Adipocyte (in vitro differentiated cells): ENCODE measurements at regions not wholly inside any gene's neighbourhood (a gene's known extent, or its start where the extent isn't known, plus 50 kb on each side); places are given as distances from the start of the nearest gene placed in this dataset.

Experiments
- DNase-seq: peaks from one replicate; pipeline ENCODE4 v3.0.0-alpha.2; 2015; ENCODE audit warnings: low read depth
- H3K27me3 ChIP-seq: replicated peaks from 2 replicates; pipeline ENCODE4 v1.7.0; 2013; ENCODE audit warnings: mild to moderate bottlenecking, low read length, moderate library complexity; ENCODE audit not compliant: control insufficient read depth, insufficient read depth
- H3K36me3 ChIP-seq: 2 replicates; pipeline ENCODE4 v1.7.0; 2013; ENCODE audit warnings: low read length, mild to moderate bottlenecking, moderate library complexity; ENCODE audit not compliant: control insufficient read depth, insufficient read depth, severe bottlenecking
- H3K4me1 ChIP-seq: 2 replicates; pipeline ENCODE4 v1.7.0; 2013; ENCODE audit warnings: mild to moderate bottlenecking, low read length, moderate library complexity; ENCODE audit not compliant: control insufficient read depth, insufficient read depth
- H3K4me3 ChIP-seq: 2 replicates; pipeline ENCODE4 v1.7.0; 2013; ENCODE audit warnings: mild to moderate bottlenecking, low read length, moderate library complexity
- H3K9ac ChIP-seq: 2 replicates; pipeline ENCODE4 v1.7.0; 2013; ENCODE audit warnings: mild to moderate bottlenecking, low read length, moderate library complexity
- H3K9me3 ChIP-seq: 2 replicates; pipeline ENCODE4 v1.7.0; 2013; ENCODE audit warnings: mild to moderate bottlenecking, low read length, moderate library complexity; ENCODE audit not compliant: control insufficient read depth

DNA sequence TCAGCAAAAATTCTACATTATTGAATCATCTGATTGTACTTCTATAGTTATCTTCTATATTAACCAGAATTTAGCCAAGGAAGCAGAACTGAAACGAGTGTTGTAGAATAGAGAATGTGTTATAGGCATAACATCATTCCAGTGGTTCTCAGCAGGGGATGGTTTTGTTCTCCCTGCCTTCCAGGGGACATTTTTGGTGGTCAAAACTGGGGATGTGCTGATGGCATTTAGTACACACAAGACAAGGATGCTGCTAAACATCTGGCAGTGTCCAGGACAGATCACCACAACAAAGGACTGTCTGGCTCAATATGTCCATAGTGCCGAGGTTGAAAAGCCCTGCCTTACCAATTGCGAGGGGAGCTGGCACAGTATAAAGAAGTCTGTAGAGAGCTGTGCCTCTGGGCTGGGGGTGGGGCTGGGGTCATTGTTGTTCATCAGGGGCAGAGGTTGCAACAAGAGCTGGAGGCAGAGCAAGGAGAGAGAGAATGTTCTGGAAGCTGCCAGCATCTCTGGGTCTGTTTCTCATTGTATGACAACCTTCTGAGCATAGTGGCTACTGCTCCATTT, 1472.8 kb downstream of the AACS start:
- H3K36me3 ChIP-seq: no peaks in the 10 kb centered on the region
- H3K27me3 ChIP-seq: no peaks in the 10 kb centered on the region
- no peaks in the 10 kb centered on the region for H3K9me3 ChIP-seq
- no peak overlapping the region for H3K9ac ChIP-seq
- no peak overlapping the region for H3K4me3 ChIP-seq
- no peak for DNase-seq
- no peaks in the 10 kb centered on the region for H3K4me1 ChIP-seq

DNA sequence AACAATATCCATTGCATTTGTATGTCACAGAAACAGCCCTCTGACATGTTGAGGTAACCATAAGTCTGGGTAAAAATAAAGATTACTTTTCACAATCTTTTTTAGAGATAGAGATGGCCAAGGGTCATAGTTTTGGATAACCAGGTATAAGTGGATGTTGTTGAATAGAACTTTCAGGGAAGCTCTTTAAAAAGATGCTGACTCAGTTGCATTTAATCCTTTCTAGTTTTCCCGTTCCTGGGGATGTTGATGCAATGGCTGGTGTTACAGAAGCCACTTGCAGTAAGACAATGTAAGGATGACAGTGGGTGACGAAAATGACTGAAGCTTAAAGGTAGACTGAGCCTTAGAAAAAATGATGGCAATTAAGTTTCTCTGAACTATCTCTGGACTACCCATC, 1473.7 kb downstream of the AACS start:
- H3K9ac ChIP-seq: no peak overlapping the region

DNA sequence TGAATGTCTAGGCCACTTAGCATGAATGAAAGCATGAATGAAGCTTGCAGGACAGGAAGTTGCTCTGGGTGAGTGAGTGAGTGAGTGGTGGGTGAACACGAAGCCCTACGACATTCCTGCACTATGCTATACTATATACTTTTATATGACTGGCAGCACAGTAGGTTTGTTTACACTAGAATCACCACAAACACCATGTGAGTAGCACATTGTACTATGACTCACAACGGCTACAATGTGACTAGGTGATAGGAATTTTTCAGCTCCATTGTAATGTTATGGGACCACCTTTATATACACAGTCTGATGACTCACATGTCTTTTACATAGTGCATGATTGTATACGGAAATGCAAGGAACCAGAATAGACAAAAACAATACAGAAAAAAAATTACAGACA, 1480.2 kb downstream of the AACS start:
- H3K27me3 ChIP-seq: no peaks in the 10 kb centered on the region
- no peaks in the 10 kb centered on the region for H3K4me1 ChIP-seq
- H3K36me3 ChIP-seq: no peaks in the 10 kb centered on the region
- no peak for DNase-seq
- H3K9ac ChIP-seq: no peak overlapping the region
- H3K4me3 ChIP-seq: no peak overlapping the region
- no peaks in the 10 kb centered on the region for H3K9me3 ChIP-seq

More for the DNA sequence above, 1473.7 kb downstream of the AACS start:
- H3K4me1 ChIP-seq: no peaks in the 10 kb centered on the region
- H3K27me3 ChIP-seq: no peaks in the 10 kb centered on the region
- no peaks in the 10 kb centered on the region for H3K9me3 ChIP-seq
- no peak overlapping the region for H3K4me3 ChIP-seq
- no peaks in the 10 kb centered on the region for H3K36me3 ChIP-seq
- no peak for DNase-seq

DNA sequence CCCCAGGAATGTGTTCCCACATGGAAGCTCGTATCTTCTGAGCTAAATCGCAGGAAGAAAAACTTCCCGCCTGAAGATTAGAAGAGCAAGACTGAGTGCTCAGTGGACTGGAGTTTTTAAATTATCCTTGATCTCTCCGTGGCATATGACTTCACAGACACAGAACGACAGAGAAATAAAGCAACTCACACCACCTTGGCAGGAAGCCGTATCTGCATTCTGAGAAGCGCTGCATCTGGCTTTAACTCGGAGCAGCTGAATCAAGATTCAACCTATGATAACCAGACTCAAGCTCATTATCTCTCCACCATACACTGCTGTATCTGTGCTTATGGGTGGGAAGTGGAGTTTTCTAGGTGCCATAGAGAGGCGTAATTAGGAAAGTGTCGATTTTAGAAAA, 1482.7 kb downstream of the AACS start:
- Histone ChIP-seq H3K27me3 (no peaks in the 10 kb centered on the region), H3K9ac (no peak overlapping the region), H3K9me3 (no peaks in the 10 kb centered on the region), H3K4me3 (no peak overlapping the region), H3K36me3 (no peaks in the 10 kb centered on the region), H3K4me1 (no peaks in the 10 kb centered on the region)
- DNase-seq: no peak

DNA sequence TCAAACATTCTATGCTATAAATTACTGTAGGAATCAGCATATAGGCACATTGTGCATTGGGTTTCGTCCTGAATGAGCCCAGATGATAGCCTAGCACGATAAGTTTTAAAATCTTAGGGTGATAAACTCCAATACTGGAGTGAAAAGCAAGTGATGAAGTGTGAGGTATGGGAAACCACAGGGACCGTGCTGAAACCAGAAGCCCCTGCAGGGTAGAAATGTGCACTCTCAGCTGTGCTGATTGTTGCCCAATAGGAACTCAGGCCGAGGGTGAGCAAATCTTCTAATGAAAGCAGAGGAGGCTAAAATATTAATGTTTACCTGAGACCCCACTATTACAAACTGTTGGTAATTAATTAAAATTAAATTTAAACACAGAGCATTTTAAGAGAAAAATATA, 1486.6 kb downstream of the AACS start:
- H3K36me3 ChIP-seq: no peaks in the 10 kb centered on the region
- no peaks in the 10 kb centered on the region for H3K27me3 ChIP-seq
- no peaks in the 10 kb centered on the region for H3K4me1 ChIP-seq
- H3K4me3 ChIP-seq: no peak overlapping the region
- DNase-seq: no peak
- no peaks in the 10 kb centered on the region for H3K9me3 ChIP-seq
- no peak overlapping the region for H3K9ac ChIP-seq

DNA sequence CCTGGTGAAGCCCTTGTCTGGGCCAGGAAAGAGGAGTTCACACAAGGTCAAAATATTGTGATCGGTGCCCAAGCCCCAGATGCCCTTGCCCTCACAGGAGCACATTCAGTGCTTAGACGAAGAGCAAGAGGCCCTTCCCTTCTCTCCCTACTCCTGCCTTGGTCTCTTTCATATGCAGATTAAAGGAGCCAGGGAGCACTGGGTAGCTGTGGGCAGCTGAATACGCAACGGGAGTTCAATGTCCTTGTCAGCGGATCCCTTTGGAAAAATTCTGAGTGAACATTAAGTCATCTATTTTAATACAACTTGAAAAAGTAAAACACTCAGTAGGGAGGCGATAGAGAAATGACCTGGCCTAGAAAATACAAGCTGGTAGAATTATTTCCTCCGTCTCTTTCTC, 1489.4 kb downstream of the AACS start:
- Histone ChIP-seq H3K27me3 (no peaks in the 10 kb centered on the region), H3K36me3 (no peaks in the 10 kb centered on the region), H3K9me3 (no peaks in the 10 kb centered on the region), H3K4me3 (no peak overlapping the region), H3K9ac (no peak overlapping the region), H3K4me1 (no peaks in the 10 kb centered on the region)
- DNase-seq: no peak

DNA sequence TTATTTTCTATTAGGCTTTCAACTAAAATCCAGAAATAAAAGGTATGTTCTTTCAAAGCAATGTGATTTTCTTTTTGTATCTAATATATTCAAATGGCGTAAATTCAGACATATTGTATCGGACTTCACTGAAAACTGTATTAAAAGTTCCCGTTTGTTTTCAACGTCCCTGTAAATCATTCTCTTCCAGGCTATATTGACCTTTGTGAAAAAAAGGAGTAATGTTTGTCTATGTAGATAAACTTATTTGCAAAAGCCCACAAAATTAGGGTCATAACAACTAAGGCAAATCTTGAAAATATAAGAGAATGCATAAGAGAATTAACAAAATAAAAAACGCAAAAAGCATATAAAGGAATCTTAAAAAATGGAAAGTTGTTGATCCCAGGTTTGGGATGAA, 1492.4 kb downstream of the AACS start:
- H3K4me3 ChIP-seq: no peak overlapping the region
- no peaks in the 10 kb centered on the region for H3K4me1 ChIP-seq
- H3K9ac ChIP-seq: no peak overlapping the region
- no peaks in the 10 kb centered on the region for H3K9me3 ChIP-seq
- no peaks in the 10 kb centered on the region for H3K36me3 ChIP-seq
- DNase-seq: no peak
- H3K27me3 ChIP-seq: no peaks in the 10 kb centered on the region

DNA sequence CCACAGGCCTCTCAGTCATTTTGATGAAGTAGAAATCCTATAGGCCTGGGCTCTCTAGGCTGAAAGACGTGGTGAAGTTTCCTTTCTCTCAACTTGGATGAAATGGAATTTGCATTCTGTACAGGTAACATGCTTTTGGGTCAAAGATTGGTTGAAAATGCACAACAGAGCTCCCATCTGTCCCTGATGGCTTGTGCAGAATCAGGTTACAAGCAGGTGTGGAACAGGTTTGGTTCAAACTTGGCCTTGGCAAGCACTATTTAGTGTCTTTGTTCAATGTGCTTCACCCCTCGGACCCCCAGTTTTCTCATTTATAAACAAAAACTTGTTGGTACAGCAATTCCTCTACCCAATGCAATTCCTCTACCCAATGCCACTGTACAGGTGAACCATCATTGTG, 1493.0 kb downstream of the AACS start:
- no peak for DNase-seq
- Histone ChIP-seq H3K4me1 (no peaks in the 10 kb centered on the region), H3K4me3 (no peak overlapping the region), H3K9ac (no peak overlapping the region), H3K9me3 (no peaks in the 10 kb centered on the region), H3K27me3 (no peaks in the 10 kb centered on the region), H3K36me3 (no peaks in the 10 kb centered on the region)

DNA sequence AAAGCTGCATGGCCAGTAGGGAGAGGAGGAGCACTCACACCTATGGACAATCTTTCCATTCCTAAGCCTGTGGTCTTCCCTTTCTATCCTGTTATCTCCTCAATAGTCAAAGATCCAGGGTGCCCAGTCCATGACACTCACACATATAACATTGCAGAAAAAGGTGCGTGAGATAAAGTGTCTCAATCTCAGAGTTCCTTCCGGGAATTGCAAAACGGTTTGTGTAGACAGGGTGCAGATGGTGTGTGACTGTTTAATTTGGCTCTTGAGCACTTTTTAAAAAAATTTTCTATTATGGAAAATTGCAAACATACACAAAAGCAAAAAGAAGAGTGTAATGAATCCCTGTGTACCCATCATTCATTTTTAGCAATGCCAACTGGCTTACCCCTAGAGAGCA, 1493.6 kb downstream of the AACS start:
- no peaks in the 10 kb centered on the region for H3K4me1 ChIP-seq
- no peak for DNase-seq
- no peak overlapping the region for H3K9ac ChIP-seq
- H3K36me3 ChIP-seq: no peaks in the 10 kb centered on the region
- H3K4me3 ChIP-seq: no peak overlapping the region
- H3K9me3 ChIP-seq: no peaks in the 10 kb centered on the region
- no peaks in the 10 kb centered on the region for H3K27me3 ChIP-seq

DNA sequence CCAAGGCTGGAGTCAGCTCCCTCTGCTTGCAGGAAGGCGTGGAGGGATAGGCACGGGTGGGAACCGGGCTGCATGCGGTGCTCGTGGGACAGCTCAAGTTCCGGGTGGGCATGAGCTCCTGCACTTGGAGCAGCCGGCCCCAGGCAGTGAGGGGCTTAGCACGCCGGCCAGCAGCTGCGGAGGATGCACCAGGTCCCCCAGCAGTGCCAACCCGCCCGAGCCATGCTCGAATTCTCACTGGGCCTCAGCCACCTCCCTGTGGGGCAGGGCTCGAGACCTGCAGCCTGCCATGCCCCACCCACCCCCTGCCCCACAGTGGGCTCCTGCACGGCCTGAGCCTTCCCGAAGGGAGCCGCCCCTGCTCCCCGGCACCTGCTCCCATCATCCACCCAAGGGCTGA, 1501.8 kb downstream of the AACS start:
- Histone ChIP-seq H3K4me3 (no peak overlapping the region), H3K4me1 (no peaks in the 10 kb centered on the region), H3K27me3 (no peaks in the 10 kb centered on the region), H3K36me3 (no peaks in the 10 kb centered on the region), H3K9me3 (no peaks in the 10 kb centered on the region), H3K9ac (no peak overlapping the region)
- no peak for DNase-seq

DNA sequence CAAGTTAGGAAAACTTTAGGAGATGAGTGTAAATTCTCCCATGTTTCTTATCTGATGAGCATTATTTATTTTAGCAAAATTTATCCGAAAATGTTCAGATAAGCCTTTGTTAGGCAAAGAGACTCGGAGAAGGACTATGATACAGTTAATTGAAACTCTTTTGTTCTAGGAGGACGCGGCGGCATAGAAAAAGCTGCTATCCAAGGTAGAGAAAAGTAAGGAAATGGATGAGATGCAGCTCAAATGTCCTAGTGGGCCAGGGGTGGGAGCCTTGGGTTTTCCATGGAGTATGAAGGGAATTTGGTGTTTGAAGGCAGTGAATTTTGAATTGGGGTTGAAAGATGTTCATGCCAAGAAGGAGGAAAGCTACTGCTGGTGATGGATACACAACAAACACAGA, 1504.5 kb downstream of the AACS start:
- Histone ChIP-seq H3K36me3 (no peaks in the 10 kb centered on the region), H3K9ac (no peak overlapping the region), H3K27me3 (no peaks in the 10 kb centered on the region), H3K4me3 (no peak overlapping the region), H3K9me3 (peaks cover 2% of the 10 kb centered on the region), H3K4me1 (no peaks in the 10 kb centered on the region)
- no peak for DNase-seq

DNA sequence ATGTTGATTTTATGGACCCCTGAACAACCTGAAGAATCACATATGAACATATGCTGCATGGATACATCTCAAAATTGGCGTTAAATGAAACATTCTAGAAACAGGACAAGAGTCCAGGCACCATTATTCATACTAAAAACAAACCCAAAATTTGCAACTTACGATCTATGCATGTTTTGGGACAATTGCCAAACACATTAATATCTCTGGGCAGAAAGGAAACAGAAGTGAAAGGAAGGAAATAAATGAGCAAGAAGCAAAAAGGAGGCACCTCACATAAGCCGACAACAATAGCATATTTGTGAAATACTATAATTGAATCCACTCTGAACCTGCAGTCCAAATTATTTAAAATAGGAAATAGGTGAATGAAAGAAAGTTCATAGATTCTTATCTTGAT, 1505.3 kb downstream of the AACS start:
- Histone ChIP-seq H3K9me3 (peaks cover 4% of the 10 kb centered on the region), H3K27me3 (no peaks in the 10 kb centered on the region), H3K4me1 (no peaks in the 10 kb centered on the region), H3K9ac (no peak overlapping the region), H3K36me3 (no peaks in the 10 kb centered on the region), H3K4me3 (no peak overlapping the region)
- no peak for DNase-seq
